Stimulated activated CD4-positive, alpha-beta T cell treated with anti-CD3 and anti-CD28 coated beads, Interleukin-12 subunit alpha, Interleukin-12 subunit beta, amount 100 ng/mL, for 48 hours (primary cell): ENCODE measurements at regions not wholly inside any gene's neighbourhood (a gene's known extent, or its start where the extent isn't known, plus 50 kb on each side); places are given as distances from the start of the nearest gene placed in this dataset.

Source experiments
- DNase-seq, 3 donors: peaks; one replicate each; pipeline ENCODE4 v3.0.0-alpha.2; 2020; ENCODE audit warnings: low read depth in 2 of 3, low spot score in 1 of 3

DNA sequence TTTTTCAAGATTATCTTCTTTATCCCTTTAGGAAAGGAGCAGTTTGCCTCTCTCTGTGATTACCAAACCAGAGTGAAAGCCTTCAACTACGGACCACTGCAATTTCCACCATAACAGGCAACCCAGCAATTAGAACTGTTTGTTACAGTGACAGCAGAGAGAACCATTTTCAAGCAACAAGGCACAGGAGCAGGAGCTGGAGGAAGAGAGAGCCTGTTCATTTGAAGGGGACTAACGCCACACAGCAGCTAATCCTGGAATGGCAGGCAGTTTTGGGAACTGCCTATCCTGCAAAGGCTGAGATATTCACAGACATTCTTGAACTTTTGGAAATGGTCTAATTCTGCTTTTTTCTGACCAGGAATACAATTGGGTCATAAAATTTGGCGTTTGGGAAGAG is 1541.9 kb upstream of the PIK3C3 start:
- no peak for DNase-seq

- no peak for DNase-seq
These were observed 1542.6 kb upstream of the PIK3C3 start for GRCh38 chr18:40412410-40412809.

GRCh38 chr18:40407909-40408308 is 1547.1 kb upstream of the PIK3C3 start:
- DNase-seq, result no peak

GRCh38 chr18:40404284-40404683 is 1550.8 kb upstream of the PIK3C3 start:
- DNase-seq, result no peak

GRCh38 chr18:40402052-40402451 is 1553.0 kb upstream of the PIK3C3 start:
- no peak for DNase-seq

DNA sequence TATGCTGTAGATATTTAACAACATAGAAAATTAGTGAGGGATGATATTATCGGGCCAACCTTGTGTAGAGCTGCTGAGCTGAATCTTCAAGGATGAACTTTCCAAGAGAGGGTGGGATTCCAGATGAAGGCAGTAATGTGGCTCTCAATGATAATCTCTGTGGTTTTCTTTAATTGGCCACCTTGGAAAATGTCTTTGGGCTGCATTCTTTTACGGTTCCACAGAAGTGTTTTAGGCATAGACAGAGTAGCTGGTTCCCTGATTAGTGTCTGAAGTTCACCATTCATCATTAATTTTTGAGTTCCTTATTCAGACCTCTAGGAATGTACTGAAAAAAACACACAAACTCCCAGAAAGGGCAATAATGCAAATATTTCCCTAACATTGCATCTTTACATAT is 1566.9 kb upstream of the PIK3C3 start:
- no peak for DNase-seq

DNA sequence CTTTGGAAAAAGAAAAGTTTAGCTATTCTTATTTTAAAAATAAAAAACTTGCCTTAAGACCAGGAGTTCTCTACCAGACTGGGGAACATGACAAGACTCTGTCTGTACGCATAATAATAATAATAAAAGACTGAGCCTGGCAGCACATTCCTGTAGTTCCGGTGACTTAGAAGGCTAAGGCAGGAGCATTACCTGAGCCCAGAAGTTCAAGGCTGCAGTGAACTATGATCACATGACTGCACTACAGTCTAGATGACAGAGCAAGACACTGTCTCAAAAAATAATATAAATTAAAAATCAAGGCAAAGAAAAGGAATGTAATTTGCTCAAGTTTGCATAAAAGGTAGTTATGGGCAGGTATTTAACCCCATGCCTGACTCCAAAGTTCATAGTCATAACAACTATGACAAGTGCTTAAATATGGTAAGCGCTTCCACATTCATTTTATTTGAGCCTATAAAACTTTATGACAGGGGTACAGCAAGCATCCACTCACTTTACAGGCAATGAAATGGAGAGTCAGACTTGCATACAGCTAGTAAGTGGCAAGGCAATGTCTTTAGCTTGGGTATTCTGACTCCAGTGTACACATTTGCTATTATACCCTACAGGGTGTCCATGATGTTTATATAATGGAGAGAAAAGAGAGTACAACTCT is 1567.8 kb upstream of the PIK3C3 start:
- DNase-seq, result no peak

- DNase-seq, result no peak
These were observed 1572.8 kb upstream of the PIK3C3 start for GRCh38 chr18:40382197-40382596.

- DNase-seq, result no peak
These were observed 1574.2 kb upstream of the PIK3C3 start for GRCh38 chr18:40380686-40381439.

- no peak for DNase-seq
These were observed 1579.2 kb upstream of the PIK3C3 start for GRCh38 chr18:40375837-40376236.

DNA sequence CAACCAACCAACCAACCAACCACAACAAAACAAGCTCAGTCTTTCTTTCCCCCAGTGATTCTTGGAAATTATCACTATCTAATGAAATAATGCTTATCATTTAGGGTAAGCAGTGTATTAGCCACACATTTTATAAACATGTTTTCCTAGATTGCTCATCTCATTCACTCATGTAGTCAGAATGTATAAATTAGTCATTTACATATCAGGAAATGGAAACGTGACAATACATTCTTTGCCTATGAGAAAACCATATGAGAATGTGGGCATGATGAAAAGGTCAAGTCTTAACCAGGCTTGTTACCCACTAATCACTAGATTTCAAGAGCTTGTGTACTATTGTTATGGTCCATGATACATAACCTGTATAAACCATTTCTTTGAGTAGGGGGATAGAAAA is 1583.4 kb upstream of the PIK3C3 start:
- DNase-seq, result no peak

- DNase-seq, result no peak
These were observed 1587.5 kb upstream of the PIK3C3 start for GRCh38 chr18:40367576-40367975.

GRCh38 chr18:40366521-40366920 is 1588.5 kb upstream of the PIK3C3 start:
- DNase-seq, result no peak

DNA sequence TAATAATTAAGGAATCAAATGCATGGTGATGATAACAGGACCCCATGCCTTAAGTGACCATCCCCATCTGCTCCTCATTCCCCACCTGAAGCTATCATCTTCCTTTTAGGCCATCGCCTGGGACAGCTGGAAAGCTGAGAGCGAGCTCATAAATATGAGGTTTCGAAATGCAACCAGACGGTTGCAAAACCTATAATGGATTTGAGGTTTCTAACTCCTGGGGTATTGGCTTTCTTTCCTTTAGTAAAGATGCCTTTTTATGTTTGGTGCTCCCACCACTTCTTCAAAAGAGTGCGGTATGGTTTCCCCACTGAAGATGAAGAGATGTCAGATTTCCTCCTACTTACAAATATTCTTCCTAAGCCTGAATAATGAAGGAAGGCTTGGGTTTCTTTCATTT is 1589.5 kb upstream of the PIK3C3 start:
- no peak for DNase-seq

DNA sequence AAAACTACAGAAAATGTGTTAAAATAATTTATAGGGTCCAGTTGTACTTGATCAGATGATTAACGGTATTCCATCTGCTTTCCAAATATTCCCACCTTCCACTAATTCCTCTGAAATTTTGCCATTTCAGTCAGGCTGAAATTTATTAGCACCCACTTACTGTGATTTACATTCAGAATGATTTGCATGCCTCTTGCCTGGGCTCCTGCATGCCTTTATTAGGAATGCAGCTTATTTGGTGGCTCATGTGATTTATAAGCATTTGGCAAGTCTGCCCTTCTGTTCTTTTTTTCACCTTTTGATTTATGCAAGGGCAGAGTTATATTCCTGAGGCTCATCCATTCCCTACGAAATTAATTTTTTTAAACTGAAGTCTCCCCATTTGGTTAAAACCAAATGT is 1594.5 kb upstream of the PIK3C3 start:
- DNase-seq, result no peak

GRCh38 chr18:40357536-40357935 is 1597.5 kb upstream of the PIK3C3 start:
- DNase-seq, result no peak

GRCh38 chr18:40356168-40356567 is 1598.9 kb upstream of the PIK3C3 start:
- DNase-seq, result no peak

DNA sequence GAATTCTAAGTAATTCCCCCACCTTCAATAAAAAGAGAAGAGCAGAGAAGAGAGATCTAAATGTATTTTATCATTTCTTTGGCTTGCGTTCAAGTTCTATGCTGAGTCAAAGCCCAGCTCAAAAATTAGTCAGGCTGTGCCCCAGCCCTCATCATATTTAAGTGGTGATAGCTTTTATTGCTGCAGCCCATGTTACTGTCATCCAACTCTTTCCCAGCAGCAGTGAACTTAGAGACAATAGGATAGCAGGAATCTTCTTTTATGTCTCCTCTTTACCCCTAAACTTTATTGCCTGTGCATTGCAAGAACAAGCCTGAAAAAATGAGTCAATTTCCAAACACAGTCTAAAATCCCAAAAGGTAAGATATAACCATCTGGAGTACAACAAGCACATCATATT is 1599.3 kb upstream of the PIK3C3 start:
- no peak for DNase-seq

- DNase-seq, result no peak
These were observed 1606.8 kb upstream of the PIK3C3 start for GRCh38 chr18:40348196-40348595.

GRCh38 chr18:40347261-40347660 is 1607.8 kb upstream of the PIK3C3 start:
- no peak for DNase-seq

GRCh38 chr18:40346146-40346545 is 1608.9 kb upstream of the PIK3C3 start:
- no peak for DNase-seq

GRCh38 chr18:40341701-40342100 is 1613.3 kb upstream of the PIK3C3 start:
- no peak for DNase-seq

- no peak for DNase-seq
These were observed 1616.8 kb upstream of the PIK3C3 start for GRCh38 chr18:40338284-40338683.
